HepG2 (cell line): ENCODE measurements at regions not wholly inside any gene's neighbourhood (a gene's known extent, or its start where the extent isn't known, plus 50 kb on each side); places are given as distances from the start of the nearest gene placed in this dataset.

ENCODE experiments used
- ATAC-seq: fragments of 200-7000 bp; cut with Tn5 transposase; 3 replicates; pipeline ENCODE4 v1.9.1; 2020; ENCODE audit warnings: mild to moderate bottlenecking, moderate library complexity
- BruUV-seq: library from RNA; stranded (reverse); fragments of 400-500 nt; replicated peaks from 2 replicates; lab custom pipeline; 2021; lab: Mats Ljungman, UMichigan
- CTCF ChIA-PET: fragments of 300-600 bp; formaldehyde crosslinking; extraction: SDS; loops from one replicate; lab custom pipeline; 2021; ENCODE audit warnings: low total read pairs, inconsistent platforms, low intra/inter-chr PET ratio; lab: Yijun Ruan, JAX
- POLR2A ChIA-PET: fragments of 350-600 bp; sonication (Branson Sonifier 250); formaldehyde crosslinking; loops from one replicate; lab custom pipeline; 2020; ENCODE audit warnings: antibody characterized with exemption, inconsistent platforms; lab: Yijun Ruan, JAX
- DNase-seq: peaks from one replicate; pipeline ENCODE4 v3.0.0-alpha.2; 2015; ENCODE audit warnings: low spot score
- FAIRE-seq: peaks from 3 replicates; lab custom pipeline; 2011; peaks lifted over from hg19 to GRCh38; lab: Jason Lieb, UNC
- H2AFZ ChIP-seq: one replicate; pipeline ENCODE4 v1.6.1; 2011; ENCODE audit warnings: low read length, inconsistent platforms
- H3K27ac ChIP-seq: fragments of 300-600 bp; 3 replicates; pipeline ENCODE4 v1.8.0; 2011; ENCODE audit warnings: mixed run types, mild to moderate bottlenecking, mixed read lengths, low read length, inconsistent platforms; ENCODE audit not compliant: insufficient read depth; ENCODE audit errors: extremely low read length
- H3K27me3 ChIP-seq, 2 experiments: fragments of 200-600 bp in 1 of 2; 2 replicates in 1 of 2; 3 replicates in 1 of 2; pipeline versions ENCODE4 v1.6.0 to v1.8.0; 2011; ENCODE audit warnings: low read length in 2 of 2, mild to moderate bottlenecking in 2 of 2, moderate library complexity in 2 of 2, inconsistent platforms in 1 of 2; ENCODE audit not compliant: insufficient read depth in 2 of 2, control insufficient read depth in 1 of 2
- H3K36me3 ChIP-seq, 2 experiments: fragments of 200-600 bp in 1 of 2; replicated peaks in 1 of 2; 2 replicates in 1 of 2; 3 replicates in 1 of 2; pipeline versions ENCODE4 v1.5.1 to v1.8.0; 2011; ENCODE audit warnings: low read length in 2 of 2, inconsistent platforms in 1 of 2; ENCODE audit not compliant: insufficient read depth in 2 of 2, control insufficient read depth in 1 of 2
- H3K4me1 ChIP-seq: 2 replicates; pipeline ENCODE4 v1.5.1; 2012; ENCODE audit warnings: low read length, inconsistent platforms; ENCODE audit not compliant: insufficient read depth
- H3K4me2 ChIP-seq: 2 replicates; pipeline ENCODE4 v1.6.0; 2011; ENCODE audit warnings: low read depth, low read length, inconsistent platforms
- H3K4me3 ChIP-seq, 3 experiments: fragments of 200-600 bp in 1 of 3; sonication (generic), shearing (Covaris generic) in 1 of 3; replicated peaks in 1 of 3; 2 replicates each; pipeline ENCODE4 v1.5.1; 2011 to 2016; ENCODE audit warnings: low read length in 3 of 3, inconsistent platforms in 2 of 3, low read depth in 2 of 3, mild to moderate bottlenecking in 2 of 3, control low read depth in 1 of 3, mixed read lengths in 1 of 3; ENCODE audit not compliant: insufficient read depth in 1 of 3
- H3K79me2 ChIP-seq: one replicate; pipeline ENCODE4 v1.6.1; 2011; ENCODE audit warnings: low read length, inconsistent platforms; ENCODE audit not compliant: insufficient read depth
- H3K9ac ChIP-seq: 2 replicates; pipeline ENCODE4 v1.6.0; 2011; ENCODE audit warnings: mild to moderate bottlenecking, low read depth, low read length, inconsistent platforms; ENCODE audit not compliant: insufficient read depth
- H3K9me3 ChIP-seq: 2 replicates; pipeline ENCODE4 v1.5.1; 2012; ENCODE audit warnings: mild to moderate bottlenecking, low read length
- H4K20me1 ChIP-seq: 2 replicates; pipeline ENCODE4 v1.6.0; 2011; ENCODE audit warnings: inconsistent platforms, mild to moderate bottlenecking, low read length, moderate library complexity; ENCODE audit not compliant: insufficient read depth
- CEBPB ChIP-seq: IDR thresholded peaks from 2 replicates; pipeline ENCODE4 v1.6.1; 2011; ENCODE audit warnings: low read depth, low read length, improper control_type of control experiment, borderline replicate concordance
- GATAD2A ChIP-seq: IDR thresholded peaks from 2 replicates; pipeline ENCODE4 v1.6.1; 2016
- HMGA1 ChIP-seq: sonication (generic); formaldehyde crosslinking; conservative IDR thresholded peaks from 2 replicates; pipeline ENCODE4 v1.4.0; 2020; ENCODE audit warnings: missing genetic modification reagents
- HNF4G ChIP-seq, 2 experiments: sonication (generic) in 1 of 2; formaldehyde crosslinking in 1 of 2; IDR thresholded peaks; 2 replicates each; pipeline versions ENCODE4 v1.4.0 to v1.6.1; 2011 to 2020; ENCODE audit warnings: borderline replicate concordance in 2 of 2, low read depth in 2 of 2, mild to moderate bottlenecking in 2 of 2, low read length in 1 of 2, missing genetic modification reagents in 1 of 2, moderate library complexity in 1 of 2
- KDM1A ChIP-seq: IDR thresholded peaks from 2 replicates; pipeline ENCODE4 v1.6.1; 2016; ENCODE audit warnings: missing compliant biosample characterization
- KDM5B ChIP-seq: sonication (generic); formaldehyde crosslinking; IDR thresholded peaks from 2 replicates; pipeline ENCODE4 v1.4.0; 2020; ENCODE audit warnings: missing genetic modification reagents, mild to moderate bottlenecking, borderline replicate concordance
- NR2F6 ChIP-seq, 2 experiments: IDR thresholded peaks; 2 replicates each; pipeline ENCODE4 v1.6.1; 2016; ENCODE audit warnings: antibody characterized with exemption in 1 of 2, mild to moderate bottlenecking in 1 of 2
- NRL ChIP-seq: sonication (generic); formaldehyde crosslinking; IDR thresholded peaks from 2 replicates; pipeline ENCODE4 v1.5.0; 2020; ENCODE audit warnings: missing genetic modification reagents, mild to moderate bottlenecking, moderate library complexity, borderline replicate concordance
- PHF5A ChIP-seq: IDR thresholded peaks from one replicate; pipeline ENCODE4 v1.6.1; 2018; ENCODE audit warnings: low read depth, missing genetic modification reagents; ENCODE audit not compliant: unreplicated experiment
- RFX5 ChIP-seq: IDR thresholded peaks from 2 replicates; pipeline ENCODE4 v1.6.1; 2011; ENCODE audit warnings: low read depth, low read length, improper control_type of control experiment
- ZNF224 ChIP-seq: sonication (generic); formaldehyde crosslinking; IDR thresholded peaks from 2 replicates; pipeline ENCODE4 v1.5.0; 2020; ENCODE audit warnings: mild to moderate bottlenecking, missing genetic modification reagents
- ZNF609 ChIP-seq: sonication (generic); formaldehyde crosslinking; IDR thresholded peaks from 2 replicates; pipeline ENCODE4 v1.4.0; 2020; ENCODE audit warnings: mild to moderate bottlenecking, missing genetic modification reagents, borderline replicate concordance
- WGBS: methylation state at CpG from one replicate; pipeline ENCODE4 v1.1.6; 2017; ENCODE audit warnings: low lambda C conversion rate; 5-methylcytosine and 5-hydroxymethylcytosine counted together
- in situ Hi-C: cut with HindIII; loops from 2 replicates; pipeline ENCODE4 v1.10.0; 2017; ENCODE audit warnings: low pct_unique_long_range_greater_than_20kb; ENCODE audit not compliant: extremely low pct_ligation_motif_present
- intact Hi-C: fragments of 100-400 bp; cut with micrococcal nuclease; formaldehyde crosslinking; loops from one replicate; pipeline ENCODE4 v1.10.0; 2022; ENCODE audit not compliant: unreplicated experiment
- TF ChIP-seq, protein P1 (sequence below): sonication (generic); formaldehyde crosslinking; IDR thresholded peaks from 2 replicates; pipeline ENCODE4 v1.8.1; 2023; ENCODE audit warnings: mild to moderate bottlenecking, moderate library complexity, missing genetic modification reagents
- TF ChIP-seq, protein P2 (sequence below): sonication (generic); formaldehyde crosslinking; IDR thresholded peaks from 2 replicates; pipeline ENCODE4 v1.8.0; 2022; ENCODE audit warnings: mild to moderate bottlenecking, missing genetic modification reagents

DNA sequence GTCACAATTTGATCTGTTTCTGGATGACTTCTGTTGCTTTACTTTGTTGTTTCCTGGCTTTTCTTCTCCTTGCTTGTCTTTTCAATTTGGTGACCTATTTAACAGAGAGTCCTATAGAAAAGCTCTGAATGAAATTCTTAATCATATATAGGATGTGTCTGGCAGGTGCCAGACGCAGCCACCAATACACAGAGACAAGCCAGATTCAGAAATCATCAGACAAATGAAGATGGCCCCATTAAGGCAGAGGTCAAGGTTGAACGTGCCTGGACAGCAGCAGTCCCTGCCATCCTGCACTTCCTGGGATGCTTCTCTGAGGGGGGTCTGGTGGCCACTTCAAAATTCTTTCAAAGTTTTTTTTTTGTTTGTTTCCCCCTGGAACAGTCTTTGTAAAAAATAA is 846.7 kb upstream of the COBL start:
- H2AFZ ChIP-seq, result no peak overlapping the region
- no peak for DNase-seq
- H3K79me2 ChIP-seq, result no peaks in the 10 kb centered on the region
- no TSS peak for BruUV-seq
- H3K9me3 ChIP-seq, result no peaks in the 10 kb centered on the region
- H3K36me3 ChIP-seq, result no peaks in the 10 kb centered on the region
- POLR2A ChIA-PET, result no interaction called here
- in situ Hi-C loops, result no loop called here
- no peaks in the 10 kb centered on the region for H4K20me1 ChIP-seq
- TF ChIP-seq, protein P1, sequence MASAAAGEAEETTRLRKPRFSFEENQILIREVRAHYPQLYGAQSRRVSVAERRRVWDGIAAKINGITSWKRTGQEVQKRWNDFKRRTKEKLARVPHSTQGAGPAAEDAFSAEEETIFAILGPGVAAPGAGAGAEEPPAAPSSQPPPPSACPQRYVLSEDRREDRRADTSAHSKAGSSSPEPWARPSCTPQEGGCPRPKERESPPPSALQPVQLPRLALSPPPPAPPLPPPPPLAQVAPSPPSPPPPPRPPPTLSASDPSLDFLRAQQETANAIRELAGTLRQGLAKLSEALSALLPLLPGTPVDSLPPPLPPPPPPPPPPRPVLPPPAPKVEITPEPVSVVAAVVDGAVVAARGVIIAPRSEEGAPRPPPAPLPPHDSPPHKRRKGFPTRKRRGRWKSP, result no peak
- no peak for TF ChIP-seq KDM5B
- no peak for TF ChIP-seq PHF5A
- no peak for TF ChIP-seq ZNF609 (CRISPR knock-in tag)
- TF ChIP-seq KDM1A (CRISPR knock-in tag), result no peak
- TF ChIP-seq CEBPB, result no peak
- TF ChIP-seq GATAD2A, result no peak
- TF ChIP-seq, protein P2, sequence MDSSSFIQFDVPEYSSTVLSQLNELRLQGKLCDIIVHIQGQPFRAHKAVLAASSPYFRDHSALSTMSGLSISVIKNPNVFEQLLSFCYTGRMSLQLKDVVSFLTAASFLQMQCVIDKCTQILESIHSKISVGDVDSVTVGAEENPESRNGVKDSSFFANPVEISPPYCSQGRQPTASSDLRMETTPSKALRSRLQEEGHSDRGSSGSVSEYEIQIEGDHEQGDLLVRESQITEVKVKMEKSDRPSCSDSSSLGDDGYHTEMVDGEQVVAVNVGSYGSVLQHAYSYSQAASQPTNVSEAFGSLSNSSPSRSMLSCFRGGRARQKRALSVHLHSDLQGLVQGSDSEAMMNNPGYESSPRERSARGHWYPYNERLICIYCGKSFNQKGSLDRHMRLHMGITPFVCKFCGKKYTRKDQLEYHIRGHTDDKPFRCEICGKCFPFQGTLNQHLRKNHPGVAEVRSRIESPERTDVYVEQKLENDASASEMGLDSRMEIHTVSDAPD (CRISPR knock-in tag), result no peak
- no peak for TF ChIP-seq HNF4G (IDR thresholded peaks at IDR 0.05; ENCODE audit: borderline replicate concordance, low read depth, low read length)
- TF ChIP-seq HNF4G (CRISPR knock-in tag; IDR thresholded peaks at IDR 0.05; ENCODE audit: borderline replicate concordance, low read depth), result no peak
- no peak for TF ChIP-seq NR2F6 (IDR thresholded peaks at IDR 0.05)
- TF ChIP-seq NR2F6 (CRISPR knock-in tag; IDR thresholded peaks at IDR 0.05), result no peak
- TF ChIP-seq ZNF224 (CRISPR knock-in tag), result no peak
- TF ChIP-seq NRL (CRISPR knock-in tag), result no peak
- no peak for TF ChIP-seq RFX5
- TF ChIP-seq HMGA1 (CRISPR knock-in tag), result no peak
- H3K27ac ChIP-seq, result no peak overlapping the region
- intact Hi-C loops, result loop anchor here (10.0 kb wide), 1 partner anchor 729 kb away; no protein-coding TSS in a partner anchor
- H3K4me2 ChIP-seq, result no peak overlapping the region
- no peak overlapping the region for H3K9ac ChIP-seq
- ATAC-seq, result no peak
- no peak for FAIRE-seq
- 5% methylated on average over 2 of the region's 2 CpGs for WGBS
- no peak overlapping the region for H3K4me3 ChIP-seq
- no peaks in the 10 kb centered on the region for H3K27me3 ChIP-seq
- no peaks in the 10 kb centered on the region for H3K4me1 ChIP-seq
- CTCF ChIA-PET, result no interaction called here
